GM19395 (cell line): ENCODE measurements at regions not wholly inside any gene's neighbourhood (a gene's known extent, or its start where the extent isn't known, plus 50 kb on each side); places are given as distances from the start of the nearest gene placed in this dataset.

Experiments
- ATAC-seq: cut with Tn5 transposase; IDR thresholded peaks from one replicate; pipeline ENCODE4 v1.9.1; 2021; ENCODE audit warnings: mild to moderate bottlenecking, moderate library complexity; ENCODE audit not compliant: unreplicated experiment

GRCh38 chr3:35946854-35947515 lies 307.7 kb downstream of the ARPP21 start:
- ATAC-seq = no peak

DNA sequence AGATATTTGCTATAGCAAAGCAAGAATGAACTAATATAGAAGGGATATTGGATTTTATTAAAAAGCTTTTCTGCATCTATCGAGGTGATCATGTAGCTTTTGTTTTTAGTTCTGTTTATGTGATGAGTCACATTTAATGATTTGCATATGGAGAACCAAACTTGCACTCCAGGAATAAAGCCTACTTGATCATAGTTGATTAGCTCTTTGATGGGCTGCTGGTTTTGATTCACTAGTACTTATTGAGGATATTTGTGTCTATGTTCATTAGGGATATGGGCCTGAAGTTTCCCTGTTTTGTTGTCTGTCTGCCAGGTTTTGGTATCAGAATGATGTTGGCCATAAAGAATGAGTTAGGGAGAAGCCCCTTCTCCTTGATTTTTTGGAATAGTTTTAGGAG lies 310.7 kb downstream of the ARPP21 start:
- no peak for ATAC-seq

GRCh38 chr3:35954413-35954812 lies 315.1 kb downstream of the ARPP21 start:
- ATAC-seq = no peak

GRCh38 chr3:35965908-35966307 lies 326.6 kb downstream of the ARPP21 start:
- ATAC-seq = no peak

DNA sequence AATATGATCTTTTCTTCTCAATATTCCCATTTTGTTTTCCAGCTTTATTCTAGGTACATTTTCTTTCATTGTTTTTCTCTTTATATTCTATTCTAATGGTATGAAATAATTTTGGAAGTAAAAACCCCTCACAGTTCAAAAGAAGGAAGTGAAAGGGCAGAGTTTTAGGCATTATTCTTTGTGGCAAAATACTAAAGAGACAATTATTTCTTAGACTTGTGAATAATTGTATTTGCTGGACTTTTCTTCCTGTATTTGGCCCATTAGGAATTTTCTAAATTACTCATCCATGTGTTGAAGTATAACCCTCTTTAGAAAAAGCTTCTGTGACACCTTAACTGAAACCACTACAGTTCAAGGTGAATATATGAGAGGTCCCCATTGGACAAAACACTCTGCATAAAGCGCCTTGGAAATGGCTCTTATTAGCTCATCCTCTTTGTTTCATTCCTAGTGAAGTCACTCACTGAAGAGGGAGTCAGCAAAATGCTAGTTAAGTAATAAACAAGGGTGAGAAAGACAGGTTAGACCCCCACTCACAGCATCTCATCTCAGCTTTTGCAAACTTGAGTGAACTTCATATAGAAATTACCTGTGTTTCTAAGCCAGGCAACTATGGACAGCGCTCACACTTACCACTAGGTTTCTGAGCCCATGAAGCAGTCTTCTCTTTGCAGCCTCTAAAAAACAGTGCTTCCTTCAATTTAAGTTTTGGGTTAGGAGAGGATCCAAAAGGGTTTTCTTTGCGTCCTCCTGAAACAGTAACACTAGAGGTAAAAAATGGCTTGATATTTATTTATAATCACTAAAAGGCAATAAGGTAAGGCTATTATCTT lies 327.5 kb downstream of the ARPP21 start:
- no peak for ATAC-seq

DNA sequence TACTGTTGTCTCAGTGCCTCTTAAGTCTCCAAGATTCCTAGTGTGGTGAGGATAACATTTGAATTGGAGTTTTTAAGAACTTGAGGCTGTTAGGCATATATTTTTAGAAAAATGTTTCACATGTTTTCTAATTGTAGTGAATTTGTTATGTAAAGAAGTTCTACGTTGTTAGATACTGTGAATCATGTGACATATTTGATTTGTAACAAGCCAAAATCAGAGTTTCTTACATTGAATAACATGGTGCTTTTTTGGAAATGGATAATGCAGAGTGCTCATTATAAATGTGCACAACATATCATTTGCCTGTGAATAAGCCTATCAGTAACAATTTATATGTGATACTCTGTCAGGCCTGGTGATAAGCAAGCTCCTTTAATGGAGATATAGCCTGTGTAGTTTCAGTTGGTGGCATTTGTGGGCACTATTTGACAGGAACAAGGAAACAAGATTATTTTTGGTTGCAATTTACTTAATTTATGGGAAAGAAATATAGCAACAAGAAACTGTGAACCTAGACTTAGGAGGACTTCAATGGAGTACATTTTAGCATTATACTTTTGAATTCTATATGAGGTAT lies 328.8 kb downstream of the ARPP21 start:
- no peak for ATAC-seq

- ATAC-seq = no peak
Measured at GRCh38 chr3:35969406-35969805, 330.1 kb downstream of the ARPP21 start.

DNA sequence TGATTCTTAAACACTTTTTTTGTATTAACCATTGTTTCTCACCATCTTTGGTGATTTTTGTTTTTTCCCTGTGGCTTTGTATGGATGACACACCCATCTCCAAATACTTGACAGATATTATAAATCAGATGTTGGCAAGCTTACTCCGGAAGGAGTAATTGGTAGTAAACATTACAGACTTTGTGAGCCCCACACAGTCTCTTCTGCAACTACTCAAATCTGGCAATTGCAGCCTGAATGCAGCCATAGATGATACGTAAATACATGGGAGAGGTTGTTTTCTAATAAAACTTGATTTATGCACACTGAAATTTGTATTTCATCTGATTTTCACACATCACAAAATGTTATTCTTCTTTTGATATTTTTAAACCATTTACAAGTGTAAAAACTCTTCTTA lies 331.5 kb downstream of the ARPP21 start:
- no peak for ATAC-seq

DNA sequence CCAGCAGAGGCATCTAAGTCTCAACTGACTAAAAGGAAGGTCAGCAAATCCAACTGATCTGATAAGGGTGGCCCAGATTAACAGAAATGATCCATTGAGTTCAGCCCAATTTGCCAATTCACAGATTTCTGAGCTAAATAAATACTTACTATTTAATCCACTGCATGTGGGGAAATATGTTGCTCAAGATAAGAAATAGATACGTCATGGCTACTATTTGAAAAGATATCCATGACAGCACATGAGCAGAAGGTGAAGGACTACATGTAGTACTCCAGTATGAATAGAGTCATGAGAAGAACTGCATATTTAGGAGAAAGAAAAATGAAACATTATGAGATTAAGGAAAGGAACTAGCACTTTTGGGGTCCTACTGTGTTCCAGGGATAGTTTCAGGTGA lies 332.4 kb downstream of the ARPP21 start:
- ATAC-seq = no peak

DNA sequence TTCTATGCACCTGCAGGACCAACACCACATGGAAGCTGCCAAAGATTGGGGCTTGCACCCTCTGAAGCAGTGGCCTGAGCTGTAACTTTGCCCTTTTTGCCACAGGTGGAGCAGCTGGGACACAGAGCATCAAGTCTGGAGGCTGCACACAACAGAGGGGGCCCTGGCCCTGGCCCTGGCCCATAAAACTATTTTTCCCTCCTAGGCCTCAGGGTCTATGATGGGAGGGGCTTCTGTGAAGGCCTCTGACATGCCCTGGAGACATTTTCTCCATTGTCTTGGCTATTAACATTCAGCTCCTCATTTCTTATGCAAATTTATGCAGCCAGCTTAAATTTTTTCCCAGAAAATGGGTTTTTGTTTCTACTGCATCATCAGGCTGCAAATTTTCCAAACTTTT lies 335.5 kb downstream of the ARPP21 start:
- ATAC-seq = no peak

GRCh38 chr3:35986161-35986560 lies 346.8 kb downstream of the ARPP21 start:
- no peak for ATAC-seq

DNA sequence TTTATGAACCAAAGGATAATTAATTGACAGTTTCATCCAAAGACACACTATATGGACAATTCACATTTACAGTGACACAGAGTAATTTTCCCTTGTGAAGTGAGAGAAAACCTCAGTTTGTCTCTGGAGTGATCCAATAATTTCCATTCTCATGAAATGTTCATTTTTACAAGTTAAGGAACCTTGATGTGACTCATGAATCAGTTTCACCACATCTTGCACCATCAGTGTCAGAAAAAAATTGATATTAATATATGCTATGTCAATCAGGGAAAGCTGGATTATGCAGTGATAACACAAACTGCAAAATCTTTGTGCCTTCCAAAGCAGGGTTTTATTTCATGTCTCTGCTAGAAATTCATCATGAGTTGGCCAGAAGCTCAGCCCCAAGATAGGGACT lies 348.1 kb downstream of the ARPP21 start:
- no peak for ATAC-seq

GRCh38 chr3:35992041-35992440 lies 352.7 kb downstream of the ARPP21 start:
- no peak for ATAC-seq

GRCh38 chr3:36011791-36012190 lies 368.5 kb upstream of the STAC start:
- ATAC-seq = no peak

DNA sequence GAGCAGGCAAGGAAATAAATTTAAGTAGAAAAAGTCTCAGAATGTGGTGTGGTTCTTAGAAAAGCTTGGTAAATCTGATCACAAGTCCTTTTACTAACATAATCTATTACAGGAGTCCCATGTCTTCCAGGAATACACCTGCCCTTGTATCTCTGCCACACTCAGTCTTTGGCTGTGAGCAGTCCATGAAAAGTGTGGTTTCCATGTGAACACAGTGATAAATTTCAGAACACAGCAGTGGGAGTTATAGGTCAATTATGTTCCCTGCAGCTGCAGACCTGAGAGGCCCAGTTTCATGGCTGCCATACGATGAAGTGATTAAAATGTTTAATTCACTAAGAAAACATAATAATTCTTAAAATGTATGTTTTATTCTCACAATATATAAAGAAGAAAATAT lies 366.9 kb upstream of the STAC start:
- no peak for ATAC-seq

- no peak for ATAC-seq
Measured at GRCh38 chr3:36025232-36025631, 355.1 kb upstream of the STAC start.

DNA sequence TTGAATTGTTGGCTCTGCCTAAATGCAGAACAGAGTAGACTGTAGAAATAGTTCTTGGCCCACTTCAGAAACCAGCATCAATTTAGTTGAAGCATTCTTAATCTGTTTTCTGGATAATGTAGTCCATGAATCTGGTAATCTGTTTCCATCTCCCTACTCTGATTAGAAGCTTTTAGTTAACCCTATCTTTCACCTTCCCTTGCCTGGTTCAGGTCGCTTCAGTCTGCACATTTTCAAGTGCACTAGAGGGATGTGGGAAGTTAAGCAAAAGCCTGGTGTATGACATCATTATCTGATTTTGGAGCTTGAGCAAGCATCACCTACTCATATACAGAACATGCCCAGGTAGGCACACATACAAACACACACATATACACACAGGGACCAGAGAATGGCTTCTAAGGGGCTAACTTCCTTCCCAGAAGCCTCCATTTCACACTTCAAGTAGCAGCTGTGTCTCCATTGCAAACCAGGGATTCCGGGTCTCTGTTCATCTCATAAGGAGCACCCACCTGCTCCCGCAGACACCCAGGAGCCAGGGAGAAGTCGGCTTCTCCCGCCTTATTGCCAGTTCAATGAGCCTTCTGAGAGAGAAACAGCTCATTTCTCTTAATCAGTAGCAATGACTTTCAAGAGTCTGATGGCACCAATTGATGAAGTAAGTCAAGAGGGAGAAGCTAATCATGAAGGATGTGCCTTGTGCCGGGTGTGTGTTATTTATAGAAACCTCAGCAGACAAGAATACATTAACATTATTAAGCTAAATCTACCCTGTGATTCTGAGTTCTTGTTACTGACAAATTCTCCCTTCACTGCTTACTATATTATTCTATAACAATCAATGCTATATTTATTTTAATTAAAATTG lies 347.9 kb upstream of the STAC start:
- ATAC-seq = no peak

- no peak for ATAC-seq
Measured at GRCh38 chr3:36058404-36059030, 321.8 kb upstream of the STAC start.

- no peak for ATAC-seq
Measured at GRCh38 chr3:36060950-36061349, 319.4 kb upstream of the STAC start.

DNA sequence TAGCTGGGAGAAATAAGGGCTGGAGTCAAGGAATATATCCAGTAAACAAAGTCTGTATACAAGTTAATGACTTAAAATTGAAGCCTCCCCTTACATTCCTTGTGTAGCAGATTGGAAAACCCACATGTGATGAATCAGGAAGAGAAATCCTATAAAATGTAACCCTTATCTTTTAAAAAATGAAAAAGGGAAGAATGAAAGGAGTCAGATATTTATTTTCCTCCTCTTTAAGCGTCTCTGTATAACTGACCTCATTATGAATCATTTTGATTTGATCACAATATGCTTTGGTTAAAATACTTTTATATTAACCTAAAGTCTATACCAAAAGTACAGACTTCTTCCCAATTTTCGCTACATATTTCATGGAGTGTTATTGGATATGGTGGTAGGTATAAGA lies 316.3 kb upstream of the STAC start:
- no peak for ATAC-seq

- no peak for ATAC-seq
Measured at GRCh38 chr3:36065321-36065720, 315.0 kb upstream of the STAC start.
